H1 (cell line): ENCODE measurements at regions not wholly inside any gene's neighbourhood (a gene's known extent, or its start where the extent isn't known, plus 50 kb on each side); places are given as distances from the start of the nearest gene placed in this dataset.

Experiments used
- CTCF ChIA-PET: fragments of 300-600 bp; sonication (Branson Sonifier 250); formaldehyde crosslinking; loops from one replicate; lab custom pipeline; 2021; ENCODE audit not compliant: partially characterized antibody; lab: Charles Lee
- POLR2A ChIA-PET: fragments of 300-600 bp; sonication (Branson Sonifier 250); formaldehyde crosslinking; loops from one replicate; lab custom pipeline; 2021; ENCODE audit warnings: inconsistent platforms; ENCODE audit not compliant: partially characterized antibody; lab: Charles Lee
- DNase-seq, 2 experiments: peaks; one replicate each; pipeline versions ENCODE4 v3.0.0 to v3.0.0-alpha.2; 2010 to 2022; ENCODE audit warnings: low spot score in 2 of 2, low read depth in 1 of 2, mixed read lengths in 1 of 2
- FAIRE-seq: peaks from 2 replicates; lab custom pipeline; 2011; peaks lifted over from hg19 to GRCh38; lab: Jason Lieb, UNC
- H2AFZ ChIP-seq: 2 replicates; pipeline ENCODE4 v1.8.1; 2012; ENCODE audit warnings: low read length, inconsistent platforms
- H2AK5ac ChIP-seq: 2 replicates; pipeline ENCODE4 v1.6.1; 2013; ENCODE audit warnings: low read depth, low read length
- H2BK120ac ChIP-seq: replicated peaks from 2 replicates; pipeline ENCODE3; 2013; ENCODE audit warnings: low read depth, low read length, inconsistent platforms
- H2BK12ac ChIP-seq: 2 replicates; pipeline ENCODE4 v1.6.1; 2013; ENCODE audit warnings: low read depth, low read length
- H2BK15ac ChIP-seq: 2 replicates; pipeline ENCODE4 v1.6.1; 2013; ENCODE audit warnings: low read length
- H2BK20ac ChIP-seq: 2 replicates; pipeline ENCODE4 v1.6.1; 2013; ENCODE audit warnings: low read length
- H2BK5ac ChIP-seq: 2 replicates; pipeline ENCODE4 v1.6.1; 2013; ENCODE audit warnings: low read depth, low read length
- H3K14ac ChIP-seq: 2 replicates; pipeline ENCODE4 v1.6.1; 2013; ENCODE audit warnings: inconsistent platforms; ENCODE audit not compliant: insufficient read length
- H3K18ac ChIP-seq: 2 replicates; pipeline ENCODE4 v1.6.1; 2013; ENCODE audit warnings: low read length; ENCODE audit errors: extremely low read depth
- H3K23ac ChIP-seq: 2 replicates; pipeline ENCODE4 v1.6.1; 2013; ENCODE audit warnings: inconsistent platforms; ENCODE audit not compliant: insufficient read length
- H3K23me2 ChIP-seq: 2 replicates; pipeline ENCODE4 v1.6.1; 2013; ENCODE audit warnings: low read depth, low read length
- H3K27ac ChIP-seq: 2 replicates; pipeline ENCODE4 v1.6.1; 2011; ENCODE audit warnings: low read depth, low read length, inconsistent platforms
- H3K27me3 ChIP-seq, 4 experiments: replicated peaks in 1 of 4; 1 replicate in 1 of 4; 2 replicates in 3 of 4; pipeline versions ENCODE4 v1.6.1 to v1.8.1; 2011 to 2013; ENCODE audit warnings: low read length in 3 of 4, mild to moderate bottlenecking in 3 of 4, inconsistent platforms in 2 of 4, mixed read lengths in 2 of 4, moderate library complexity in 1 of 4; ENCODE audit not compliant: control insufficient read depth in 3 of 4, insufficient read depth in 3 of 4; ENCODE audit errors: extremely low read depth in 1 of 4
- H3K36me3 ChIP-seq, 4 experiments: 2 replicates each; pipeline versions ENCODE4 v1.6.1 to v1.8.1; 2011 to 2013; ENCODE audit warnings: mild to moderate bottlenecking in 4 of 4, low read length in 3 of 4, moderate library complexity in 2 of 4, control low read depth in 1 of 4, inconsistent platforms in 1 of 4; ENCODE audit not compliant: insufficient read depth in 4 of 4, control insufficient read depth in 2 of 4
- H3K4ac ChIP-seq: replicated peaks from 2 replicates; pipeline ENCODE3; 2013; ENCODE audit warnings: low read length, low read depth, mixed read lengths, inconsistent platforms; ENCODE audit not compliant: insufficient read length
- H3K4me1 ChIP-seq, 4 experiments: replicated peaks in 1 of 4; 1 replicate in 1 of 4; 2 replicates in 3 of 4; pipeline versions ENCODE4 v1.6.1 to v1.8.1; 2011 to 2013; ENCODE audit warnings: low read length in 3 of 4, inconsistent platforms in 2 of 4, mixed read lengths in 1 of 4; ENCODE audit not compliant: insufficient read depth in 4 of 4, control insufficient read depth in 3 of 4
- H3K4me2 ChIP-seq, 2 experiments: 2 replicates each; pipeline versions ENCODE4 v1.6.1 to v1.8.1; 2011 to 2013; ENCODE audit warnings: low read depth in 2 of 2, low read length in 2 of 2, control low read depth in 1 of 2, inconsistent platforms in 1 of 2, mild to moderate bottlenecking in 1 of 2; ENCODE audit not compliant: insufficient read depth in 1 of 2
- H3K4me3 ChIP-seq, 4 experiments: fragments of 200-600, 300-600 bp in 1 of 4; sonication (generic), shearing (Covaris generic), sonication (Bioruptor Twin) in 1 of 4; 2 replicates each; pipeline versions ENCODE4 v1.5.1 to v1.8.1; 2011 to 2016; ENCODE audit warnings: low read length in 4 of 4, low read depth in 3 of 4, control low read depth in 2 of 4, inconsistent platforms in 2 of 4, mild to moderate bottlenecking in 2 of 4, mixed read lengths in 1 of 4, moderate library complexity in 1 of 4; ENCODE audit not compliant: insufficient read depth in 2 of 4; ENCODE audit errors: extremely low read depth in 1 of 4
- H3K56ac ChIP-seq: replicated peaks from 2 replicates; pipeline ENCODE3; 2013; ENCODE audit warnings: low read depth, mild to moderate bottlenecking, mixed read lengths, low read length, inconsistent platforms; ENCODE audit not compliant: insufficient read length
- H3K79me1 ChIP-seq: 2 replicates; pipeline ENCODE4 v1.6.1; 2013; ENCODE audit warnings: low read depth, low read length, control low read depth
- H3K79me2 ChIP-seq, 2 experiments: 2 replicates each; pipeline versions ENCODE4 v1.6.1 to v1.8.1; 2012 to 2013; ENCODE audit warnings: low read length in 2 of 2, mild to moderate bottlenecking in 2 of 2, inconsistent platforms in 1 of 2; ENCODE audit not compliant: insufficient read depth in 2 of 2, control insufficient read depth in 1 of 2
- H3K9ac ChIP-seq, 4 experiments: replicated peaks in 1 of 4; 1 replicate in 1 of 4; 2 replicates in 3 of 4; pipeline versions ENCODE4 v1.6.1 to v1.8.1; 2011 to 2013; ENCODE audit warnings: low read depth in 3 of 4, low read length in 3 of 4, control low read depth in 2 of 4, mild to moderate bottlenecking in 2 of 4, moderate library complexity in 2 of 4, inconsistent platforms in 1 of 4; ENCODE audit errors: extremely low read depth in 1 of 4
- H3K9me3 ChIP-seq, 2 experiments: 2 replicates each; pipeline versions ENCODE4 v1.6.1 to v1.8.1; 2012 to 2013; ENCODE audit warnings: mild to moderate bottlenecking in 2 of 2, moderate library complexity in 2 of 2, control low read depth in 1 of 2, inconsistent platforms in 1 of 2, low read depth in 1 of 2, low read length in 1 of 2, mixed read lengths in 1 of 2; ENCODE audit not compliant: insufficient read depth in 2 of 2
- H4K20me1 ChIP-seq, 2 experiments: replicated peaks in 1 of 2; 2 replicates each; pipeline versions ENCODE3 to v1.8.1; 2011 to 2013; ENCODE audit warnings: inconsistent platforms in 2 of 2, low read length in 2 of 2, mild to moderate bottlenecking in 1 of 2; ENCODE audit not compliant: insufficient read depth in 2 of 2, control insufficient read depth in 1 of 2
- H4K5ac ChIP-seq: 2 replicates; pipeline ENCODE4 v1.6.1; 2013; ENCODE audit warnings: low read length, low read depth, mixed read lengths, inconsistent platforms; ENCODE audit not compliant: insufficient read length
- H4K8ac ChIP-seq: 2 replicates; pipeline ENCODE4 v1.8.0; 2013; ENCODE audit warnings: mild to moderate bottlenecking, moderate library complexity, low read length, inconsistent platforms; ENCODE audit not compliant: insufficient read depth; ENCODE audit errors: extremely low read depth
- H4K91ac ChIP-seq: replicated peaks from 2 replicates; pipeline ENCODE3; 2013; ENCODE audit warnings: low read length, mixed read lengths, inconsistent platforms; ENCODE audit not compliant: insufficient read length
- CBX8 ChIP-seq: fragments of 300-800, 300-1000 bp; sonication (generic); IDR thresholded peaks from 2 replicates; pipeline ENCODE4 v1.7.1; 2016; ENCODE audit warnings: low read depth, low read length, borderline replicate concordance
- EP300 ChIP-seq, 2 experiments: IDR thresholded peaks; 1 replicate in 1 of 2; 2 replicates in 1 of 2; pipeline ENCODE4 v1.6.1; 2011 to 2012; ENCODE audit warnings: low read depth in 2 of 2, low read length in 2 of 2, mild to moderate bottlenecking in 2 of 2, borderline replicate concordance in 1 of 2, inconsistent platforms in 1 of 2, moderate library complexity in 1 of 2
- FOSL1 ChIP-seq: IDR thresholded peaks from 2 replicates; pipeline ENCODE4 v1.6.1; 2011; ENCODE audit warnings: mild to moderate bottlenecking, low read depth, low read length, moderate library complexity; ENCODE audit not compliant: insufficient read depth
- GTF2F1 ChIP-seq: IDR thresholded peaks from 2 replicates; pipeline ENCODE4 v1.6.1; 2012; ENCODE audit warnings: low read depth, low read length, improper control_type of control experiment, borderline replicate concordance
- KDM5A ChIP-seq: fragments of 200-600 bp; IDR thresholded peaks from 2 replicates; pipeline ENCODE4 v1.7.1; 2012; ENCODE audit warnings: mild to moderate bottlenecking, low read length, inconsistent platforms, mixed read lengths
- SAP30 ChIP-seq: fragments of 300-600 bp; sonication (generic); IDR thresholded peaks from 2 replicates; pipeline ENCODE4 v1.7.1; 2012; ENCODE audit warnings: low read length, moderate library complexity, mild to moderate bottlenecking, inconsistent platforms; ENCODE audit not compliant: insufficient read depth, insufficient replicate concordance
- SIX5 ChIP-seq: IDR thresholded peaks from 2 replicates; pipeline ENCODE4 v1.6.1; 2011; ENCODE audit warnings: mild to moderate bottlenecking, low read depth, low read length
- SP1 ChIP-seq: IDR thresholded peaks from 2 replicates; pipeline ENCODE4 v1.6.1; 2011; ENCODE audit warnings: low read depth, low read length
- SP4 ChIP-seq: IDR thresholded peaks from 2 replicates; pipeline ENCODE4 v1.6.1; 2012; ENCODE audit warnings: low read length, inconsistent platforms
- SRF ChIP-seq: IDR thresholded peaks from 2 replicates; pipeline ENCODE4 v1.6.1; 2011; ENCODE audit warnings: mild to moderate bottlenecking, low read depth, low read length, moderate library complexity
- TCF12 ChIP-seq: IDR thresholded peaks from 2 replicates; pipeline ENCODE4 v1.6.1; 2011; ENCODE audit warnings: low read depth, mild to moderate bottlenecking, low read length
- WGBS, 2 experiments: shearing (Covaris generic) in 1 of 2; methylation state at CpG; one replicate each; pipeline versions ENCODE4 v1.1.6 to v1.1.7; 2013 to 2015; ENCODE audit warnings: low lambda C conversion rate in 2 of 2, mixed read lengths in 2 of 2, inconsistent platforms in 1 of 2, low coverage in 1 of 2, missing lambda C conversion rate in 1 of 2; ENCODE audit not compliant: insufficient replicate concordance in 2 of 2, insufficient coverage in 1 of 2, insufficient read length in 1 of 2; ENCODE audit errors: extremely low coverage in 1 of 2, missing lambda C conversion rate in 1 of 2; 5-methylcytosine and 5-hydroxymethylcytosine counted together

GRCh38 chr20:6993511-6993910 is 226.0 kb downstream of the BMP2 start:
- H3K79me1 ChIP-seq, result no peaks in the 10 kb centered on the region
- no peak overlapping the region for H3K56ac ChIP-seq
- H4K8ac ChIP-seq, result no peak overlapping the region
- H3K4ac ChIP-seq, result no peak overlapping the region
- no peak overlapping the region for H2BK15ac ChIP-seq
- no peak overlapping the region for H3K18ac ChIP-seq
- 92% methylated on average over 7 of the region's 7 CpGs; no CpG with 5 or more reads in 1 of the 2 experiments for WGBS, 2 experiments
- H2BK5ac ChIP-seq, result no peak overlapping the region
- DNase-seq, result no peak
- no peak overlapping the region for H3K9ac ChIP-seq
- H2BK12ac ChIP-seq, result no peak overlapping the region
- no peak overlapping the region for H3K27ac ChIP-seq
- no peak overlapping the region for H4K5ac ChIP-seq
- POLR2A ChIA-PET, result no interaction called here
- no peaks in the 10 kb centered on the region for H3K23me2 ChIP-seq
- no peaks in the 10 kb centered on the region for H3K4me1 ChIP-seq
- H2BK120ac ChIP-seq, result no peak overlapping the region
- H2AK5ac ChIP-seq, result no peak overlapping the region
- H3K4me3 ChIP-seq, result no peak overlapping the region
- no peaks in the 10 kb centered on the region for H3K9me3 ChIP-seq
- no peaks in the 10 kb centered on the region for H4K20me1 ChIP-seq
- H4K91ac ChIP-seq, result no peak overlapping the region
- H3K27me3 ChIP-seq, result no peaks in the 10 kb centered on the region
- no peak overlapping the region for H2BK20ac ChIP-seq
- CTCF ChIA-PET, result no interaction called here
- FAIRE-seq, result no peak
- no peak overlapping the region for H2AFZ ChIP-seq
- no peak overlapping the region for H3K23ac ChIP-seq
- no peak overlapping the region for H3K14ac ChIP-seq
- H3K79me2 ChIP-seq, result no peaks in the 10 kb centered on the region
- H3K36me3 ChIP-seq, result no peaks in the 10 kb centered on the region
- H3K4me2 ChIP-seq, result no peak overlapping the region
- TF ChIP-seq SIX5 (no peak), CBX8 (no peak), SP1 (no peak), KDM5A (no peak), TCF12 (no peak), EP300 (IDR thresholded peaks at IDR 0.05; ENCODE audit: borderline replicate concordance in 1 of 2, low read depth in 2 of 2, low read length in 2 of 2) (no peak), FOSL1 (no peak), SP4 (no peak), GTF2F1 (no peak), SAP30 (no peak), SRF (no peak)
